GM12878 (cell line): ENCODE measurements at regions not wholly inside any gene's neighbourhood (a gene's known extent, or its start where the extent isn't known, plus 50 kb on each side); places are given as distances from the start of the nearest gene placed in this dataset.

Experiments used
- ATAC-seq: fragments of 200-7000 bp; cut with Tn5 transposase; 3 replicates; pipeline ENCODE4 v1.9.1; 2020; ENCODE audit warnings: mild to moderate bottlenecking, moderate library complexity
- BruUV-seq: library from RNA; stranded (reverse); fragments of 400-500 nt; replicated peaks from 2 replicates; lab custom pipeline; 2021; lab: Mats Ljungman, UMichigan
- CTCF ChIA-PET: fragments of 300-600 bp; sonication (Branson Sonifier 250); formaldehyde crosslinking; extraction: SDS; loops from one replicate; lab custom pipeline; 2021; ENCODE audit warnings: inconsistent platforms; lab: Yijun Ruan, JAX
- POLR2A ChIA-PET: fragments of 350-600 bp; formaldehyde crosslinking; extraction: SDS; loops from one replicate; lab custom pipeline; 2021; ENCODE audit warnings: inconsistent platforms; lab: Charles Lee
- RAD21 ChIA-PET: fragments of 300-600 bp; sonication (Branson Sonifier 250); formaldehyde crosslinking; loops from one replicate; lab custom pipeline; 2023; ENCODE audit warnings: antibody characterized with exemption; ENCODE audit not compliant: unreplicated experiment; lab: Charles Lee
- SMC1A ChIA-PET: fragments of 300-600 bp; sonication (Branson Sonifier 250); formaldehyde crosslinking; loops from one replicate; lab custom pipeline; 2023; ENCODE audit not compliant: unreplicated experiment, uncharacterized antibody; lab: Charles Lee
- DNase-seq: peaks from one replicate; pipeline ENCODE4 v3.0.0-alpha.2; 2011; ENCODE audit warnings: low read depth, low spot score
- FAIRE-seq: peaks from 3 replicates; lab custom pipeline; 2011; peaks lifted over from hg19 to GRCh38; lab: Jason Lieb, UNC
- H2AFZ ChIP-seq: 2 replicates; pipeline ENCODE4 v1.6.0; 2011; ENCODE audit warnings: low read depth, low read length, control low read depth; ENCODE audit not compliant: control insufficient read depth
- H3K27ac ChIP-seq: 2 replicates; pipeline ENCODE4 v1.5.1; 2011; ENCODE audit warnings: control low read depth; ENCODE audit not compliant: control insufficient read depth, insufficient read depth
- H3K27me3 ChIP-seq, 2 experiments: replicated peaks in 1 of 2; 2 replicates each; pipeline versions ENCODE4 v1.6.0 to v1.6.1; 2011; ENCODE audit warnings: low read length in 1 of 2; ENCODE audit not compliant: control insufficient read depth in 2 of 2, insufficient read depth in 2 of 2
- H3K36me3 ChIP-seq, 2 experiments: 2 replicates each; pipeline ENCODE4 v1.5.1; 2011; ENCODE audit warnings: low read length in 1 of 2; ENCODE audit not compliant: control insufficient read depth in 2 of 2, insufficient read depth in 2 of 2
- H3K4me1 ChIP-seq: 2 replicates; pipeline ENCODE4 v1.6.1; 2011; ENCODE audit warnings: mild to moderate bottlenecking, low read length, moderate library complexity, mixed read lengths; ENCODE audit not compliant: control insufficient read depth, insufficient read depth
- H3K4me2 ChIP-seq: 2 replicates; pipeline ENCODE4 v1.6.0; 2011; ENCODE audit warnings: control low read depth; ENCODE audit not compliant: control insufficient read depth, insufficient read depth
- H3K4me3 ChIP-seq: fragments of 200-600 bp; sonication (generic); 2 replicates; pipeline ENCODE4 v1.5.1; 2016
- H3K79me2 ChIP-seq: 2 replicates; pipeline ENCODE4 v1.6.0; 2011; ENCODE audit warnings: low read length; ENCODE audit not compliant: control insufficient read depth, insufficient read depth
- H3K9ac ChIP-seq: 2 replicates; pipeline ENCODE4 v1.8.0; 2011; ENCODE audit warnings: low read length, control low read depth, mixed read lengths; ENCODE audit not compliant: control insufficient read depth, insufficient read depth
- H3K9me3 ChIP-seq: replicated peaks from 3 replicates; pipeline ENCODE4 v1.5.1; 2011; ENCODE audit warnings: mild to moderate bottlenecking, low read length; ENCODE audit not compliant: control insufficient read depth, insufficient read depth
- H4K20me1 ChIP-seq: 2 replicates; pipeline ENCODE4 v1.6.0; 2011; ENCODE audit not compliant: control insufficient read depth, insufficient read depth
- ASH2L ChIP-seq: fragments of 300-600, 200-600 bp; sonication (generic); IDR thresholded peaks from 2 replicates; pipeline ENCODE4 v1.6.1; 2017; ENCODE audit warnings: low read depth, mild to moderate bottlenecking, borderline replicate concordance
- ATF7 ChIP-seq: fragments of 450-650 bp; IDR thresholded peaks from 2 replicates; pipeline ENCODE4 v1.6.1; 2016; ENCODE audit warnings: low read depth, mild to moderate bottlenecking
- ESRRA ChIP-seq: IDR thresholded peaks from 2 replicates; pipeline ENCODE4 v1.6.1; 2012; ENCODE audit warnings: mild to moderate bottlenecking, low read length, improper control_type of control experiment
- ETV6 ChIP-seq, 2 experiments: fragments of 450-650 bp in 1 of 2; IDR thresholded peaks in 1 of 2; conservative IDR thresholded peaks in 1 of 2; 2 replicates each; pipeline ENCODE4 v1.6.1; 2014; ENCODE audit warnings: antibody characterized with exemption in 1 of 2, borderline replicate concordance in 1 of 2, low read depth in 1 of 2, mild to moderate bottlenecking in 1 of 2, moderate library complexity in 1 of 2
- HSF1 ChIP-seq: fragments of 150-350 bp; IDR thresholded peaks from 2 replicates; pipeline ENCODE4 v1.6.1; 2014; ENCODE audit warnings: mild to moderate bottlenecking, low read depth, low read length
- IRF4 ChIP-seq: IDR thresholded peaks from 2 replicates; pipeline ENCODE4 v1.6.1; 2011; ENCODE audit warnings: low read depth, low read length
- PAX5 ChIP-seq: IDR thresholded peaks from 2 replicates; pipeline ENCODE4 v1.6.1; 2011; ENCODE audit warnings: low read depth, low read length, borderline replicate concordance
- RAD51 ChIP-seq: fragments of 450-650 bp; IDR thresholded peaks from 2 replicates; pipeline ENCODE4 v1.6.1; 2016; ENCODE audit warnings: moderate library complexity, mild to moderate bottlenecking, inconsistent platforms
- RBBP5 ChIP-seq: fragments of 200-600 bp; sonication (generic); conservative IDR thresholded peaks from 2 replicates; pipeline ENCODE4 v1.6.1; 2016
- RELA ChIP-seq: fragments of 450-650 bp; IDR thresholded peaks from 2 replicates; pipeline ENCODE4 v1.8.0; 2014; ENCODE audit warnings: borderline replicate concordance; ENCODE audit not compliant: partially characterized antibody
- SIX5 ChIP-seq: IDR thresholded peaks from 2 replicates; pipeline ENCODE4 v1.6.1; 2011; ENCODE audit warnings: mild to moderate bottlenecking, low read depth, low read length, moderate library complexity; ENCODE audit not compliant: severe bottlenecking
- TAF1 ChIP-seq: IDR thresholded peaks from 2 replicates; pipeline ENCODE4 v1.6.1; 2011; ENCODE audit warnings: mild to moderate bottlenecking, low read depth, low read length, borderline replicate concordance
- TCF12 ChIP-seq: IDR thresholded peaks from 2 replicates; pipeline ENCODE4 v1.6.1; 2011; ENCODE audit warnings: low read depth, mild to moderate bottlenecking, low read length
- WGBS: methylation state at CpG from one replicate; pipeline ENCODE4 v1.1.6; 2016; ENCODE audit warnings: low lambda C conversion rate; ENCODE audit not compliant: insufficient replicate concordance, insufficient coverage; ENCODE audit errors: missing lambda C conversion rate; 5-methylcytosine and 5-hydroxymethylcytosine counted together
- in situ Hi-C: fragments of 300-500 bp; cut with MboI; formaldehyde crosslinking; loops from 9 replicates; pipeline ENCODE4 v1.14.3; 2018; ENCODE audit warnings: mixed read lengths
- intact Hi-C: fragments of 100-400 bp; cut with micrococcal nuclease; formaldehyde crosslinking; loops from one replicate; pipeline ENCODE4 v1.14.2; 2022; ENCODE audit not compliant: unreplicated experiment
- TF ChIP-seq, protein P1 (sequence below): fragments of 150-350 bp; IDR thresholded peaks from 2 replicates; pipeline ENCODE4 v1.6.1; 2016; ENCODE audit warnings: low read depth, low read length
- TF ChIP-seq, protein P2 (sequence below): fragments of 450-650 bp; formaldehyde crosslinking; IDR thresholded peaks from 2 replicates; pipeline ENCODE4 v1.4.0; 2020; ENCODE audit warnings: mild to moderate bottlenecking, moderate library complexity

GRCh38 chr12:131463174-131463573 is 247.7 kb upstream of the SFSWAP start:
- POLR2A ChIA-PET, result no interaction called here
- no peak overlapping the region for H3K4me3 ChIP-seq
- H3K4me2 ChIP-seq, result no peak overlapping the region
- intact Hi-C loops (no loop called here), in situ Hi-C loops (no loop called here)
- CTCF ChIA-PET, result interaction anchor here (1.5 kb wide), 1 partner anchor 12 kb away, joined by 4 read pairs; no protein-coding TSS in a partner anchor
- no peak for ATAC-seq
- DNase-seq, result no peak
- RAD21 ChIA-PET, result no interaction called here
- no peaks in the 10 kb centered on the region for H3K36me3 ChIP-seq
- no peaks in the 10 kb centered on the region for H3K4me1 ChIP-seq
- BruUV-seq, result no TSS peak
- SMC1A ChIA-PET, result interaction anchor here (1.0 kb wide), 1 partner anchor 12 kb away, joined by 3 read pairs; no protein-coding TSS in a partner anchor
- no peak for TF ChIP-seq TAF1
- no peak for TF ChIP-seq RELA
- TF ChIP-seq RBBP5, result no peak
- TF ChIP-seq TCF12, result no peak
- TF ChIP-seq, protein P1, sequence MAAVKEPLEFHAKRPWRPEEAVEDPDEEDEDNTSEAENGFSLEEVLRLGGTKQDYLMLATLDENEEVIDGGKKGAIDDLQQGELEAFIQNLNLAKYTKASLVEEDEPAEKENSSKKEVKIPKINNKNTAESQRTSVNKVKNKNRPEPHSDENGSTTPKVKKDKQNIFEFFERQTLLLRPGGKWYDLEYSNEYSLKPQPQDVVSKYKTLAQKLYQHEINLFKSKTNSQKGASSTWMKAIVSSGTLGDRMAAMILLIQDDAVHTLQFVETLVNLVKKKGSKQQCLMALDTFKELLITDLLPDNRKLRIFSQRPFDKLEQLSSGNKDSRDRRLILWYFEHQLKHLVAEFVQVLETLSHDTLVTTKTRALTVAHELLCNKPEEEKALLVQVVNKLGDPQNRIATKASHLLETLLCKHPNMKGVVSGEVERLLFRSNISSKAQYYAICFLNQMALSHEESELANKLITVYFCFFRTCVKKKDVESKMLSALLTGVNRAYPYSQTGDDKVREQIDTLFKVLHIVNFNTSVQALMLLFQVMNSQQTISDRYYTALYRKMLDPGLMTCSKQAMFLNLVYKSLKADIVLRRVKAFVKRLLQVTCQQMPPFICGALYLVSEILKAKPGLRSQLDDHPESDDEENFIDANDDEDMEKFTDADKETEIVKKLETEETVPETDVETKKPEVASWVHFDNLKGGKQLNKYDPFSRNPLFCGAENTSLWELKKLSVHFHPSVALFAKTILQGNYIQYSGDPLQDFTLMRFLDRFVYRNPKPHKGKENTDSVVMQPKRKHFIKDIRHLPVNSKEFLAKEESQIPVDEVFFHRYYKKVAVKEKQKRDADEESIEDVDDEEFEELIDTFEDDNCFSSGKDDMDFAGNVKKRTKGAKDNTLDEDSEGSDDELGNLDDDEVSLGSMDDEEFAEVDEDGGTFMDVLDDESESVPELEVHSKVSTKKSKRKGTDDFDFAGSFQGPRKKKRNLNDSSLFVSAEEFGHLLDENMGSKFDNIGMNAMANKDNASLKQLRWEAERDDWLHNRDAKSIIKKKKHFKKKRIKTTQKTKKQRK, result no peak
- no peak for TF ChIP-seq ASH2L
- TF ChIP-seq, protein P2, sequence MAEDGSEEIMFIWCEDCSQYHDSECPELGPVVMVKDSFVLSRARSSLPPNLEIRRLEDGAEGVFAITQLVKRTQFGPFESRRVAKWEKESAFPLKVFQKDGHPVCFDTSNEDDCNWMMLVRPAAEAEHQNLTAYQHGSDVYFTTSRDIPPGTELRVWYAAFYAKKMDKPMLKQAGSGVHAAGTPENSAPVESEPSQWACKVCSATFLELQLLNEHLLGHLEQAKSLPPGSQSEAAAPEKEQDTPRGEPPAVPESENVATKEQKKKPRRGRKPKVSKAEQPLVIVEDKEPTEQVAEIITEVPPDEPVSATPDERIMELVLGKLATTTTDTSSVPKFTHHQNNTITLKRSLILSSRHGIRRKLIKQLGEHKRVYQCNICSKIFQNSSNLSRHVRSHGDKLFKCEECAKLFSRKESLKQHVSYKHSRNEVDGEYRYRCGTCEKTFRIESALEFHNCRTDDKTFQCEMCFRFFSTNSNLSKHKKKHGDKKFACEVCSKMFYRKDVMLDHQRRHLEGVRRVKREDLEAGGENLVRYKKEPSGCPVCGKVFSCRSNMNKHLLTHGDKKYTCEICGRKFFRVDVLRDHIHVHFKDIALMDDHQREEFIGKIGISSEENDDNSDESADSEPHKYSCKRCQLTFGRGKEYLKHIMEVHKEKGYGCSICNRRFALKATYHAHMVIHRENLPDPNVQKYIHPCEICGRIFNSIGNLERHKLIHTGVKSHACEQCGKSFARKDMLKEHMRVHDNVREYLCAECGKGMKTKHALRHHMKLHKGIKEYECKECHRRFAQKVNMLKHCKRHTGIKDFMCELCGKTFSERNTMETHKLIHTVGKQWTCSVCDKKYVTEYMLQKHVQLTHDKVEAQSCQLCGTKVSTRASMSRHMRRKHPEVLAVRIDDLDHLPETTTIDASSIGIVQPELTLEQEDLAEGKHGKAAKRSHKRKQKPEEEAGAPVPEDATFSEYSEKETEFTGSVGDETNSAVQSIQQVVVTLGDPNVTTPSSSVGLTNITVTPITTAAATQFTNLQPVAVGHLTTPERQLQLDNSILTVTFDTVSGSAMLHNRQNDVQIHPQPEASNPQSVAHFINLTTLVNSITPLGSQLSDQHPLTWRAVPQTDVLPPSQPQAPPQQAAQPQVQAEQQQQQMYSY, result no peak
- no peak for TF ChIP-seq IRF4
- TF ChIP-seq PAX5, result no peak
- no peak for TF ChIP-seq RAD51
- no peak for TF ChIP-seq SIX5
- no peak for TF ChIP-seq ETV6 (conservative IDR thresholded peaks at IDR 0.05 in 1 of 2, IDR thresholded peaks at IDR 0.05 in 1 of 2; ENCODE audit: borderline replicate concordance in 1 of 2, low read depth in 1 of 2)
- TF ChIP-seq ESRRA, result no peak
- TF ChIP-seq HSF1, result no peak
- no peak for TF ChIP-seq ATF7
- no peak overlapping the region for H2AFZ ChIP-seq
- no peak overlapping the region for H3K9ac ChIP-seq
- no peaks in the 10 kb centered on the region for H4K20me1 ChIP-seq
- whole genome bisulfite sequencing, result 13% methylated on average over 4 of the region's 4 CpGs
- FAIRE-seq, result no peak
- H3K27me3 ChIP-seq, result peaks cover 0 to 2% of the 10 kb centered on the region in 2 experiments; a peak in 2 of 4 replicates
- H3K27ac ChIP-seq, result no peak overlapping the region
- H3K79me2 ChIP-seq, result no peaks in the 10 kb centered on the region
- H3K9me3 ChIP-seq, result no peaks in the 10 kb centered on the region; the same call in 2 of the 3 replicates
